Nephron (organoid): ENCODE measurements at regions not wholly inside any gene's neighbourhood (a gene's known extent, or its start where the extent isn't known, plus 50 kb on each side); places are given as distances from the start of the nearest gene placed in this dataset.

Source experiments
- H3K27ac Mint-ChIP-seq, 3 experiments: 2 replicates each; pipeline ENCODE4 v1.8.0; 2020; ENCODE audit warnings: mixed read lengths in 3 of 3, mild to moderate bottlenecking in 2 of 3, moderate library complexity in 1 of 3
- H3K27me3 Mint-ChIP-seq: 2 replicates; pipeline ENCODE4 v1.8.0; 2021; ENCODE audit warnings: low read depth, mild to moderate bottlenecking, moderate library complexity, mixed read lengths
- H3K36me3 Mint-ChIP-seq: 2 replicates; pipeline ENCODE4 v1.8.0; 2020; ENCODE audit warnings: low read depth, mixed read lengths
- H3K4me1 Mint-ChIP-seq: 2 replicates; pipeline ENCODE4 v1.8.0; 2020; ENCODE audit warnings: mixed read lengths
- H3K4me3 Mint-ChIP-seq, 3 experiments: 2 replicates each; pipeline ENCODE4 v1.8.0; 2020; ENCODE audit warnings: mild to moderate bottlenecking in 3 of 3, mixed read lengths in 3 of 3, moderate library complexity in 2 of 3
- H3K9me3 Mint-ChIP-seq: 2 replicates; pipeline ENCODE4 v1.8.0; 2020; ENCODE audit warnings: mixed read lengths
- CTCF ChIP-seq, 3 experiments: fragments of 200-600 bp; sonication (generic); IDR thresholded peaks; one replicate each; pipeline ENCODE4 v1.5.0; 2021; ENCODE audit warnings: antibody characterized with exemption in 3 of 3; ENCODE audit not compliant: unreplicated experiment in 3 of 3

GRCh38 chr2:187055463-187055862, 206.5 kb upstream of the ZSWIM2 start:
- Mint-ChIP-seq H3K27me3 (no peaks in the 10 kb centered on the region), H3K4me3 (no peak overlapping the region), H3K4me1 (no peaks in the 10 kb centered on the region), H3K36me3 (no peaks in the 10 kb centered on the region), H3K27ac (no peak overlapping the region), H3K9me3 (peaks cover 18% of the 10 kb centered on the region)
- TF ChIP-seq CTCF (IDR thresholded peaks at IDR 0.05; ENCODE audit: unreplicated experiment in 3 of 3), result no peak

- H3K4me1 Mint-ChIP-seq, result no peaks in the 10 kb centered on the region
- no peaks in the 10 kb centered on the region for H3K27me3 Mint-ChIP-seq
- H3K4me3 Mint-ChIP-seq, result no peak overlapping the region
- peaks cover 18% of the 10 kb centered on the region for H3K9me3 Mint-ChIP-seq
- H3K27ac Mint-ChIP-seq, result no peak overlapping the region
- no peaks in the 10 kb centered on the region for H3K36me3 Mint-ChIP-seq
- no peak for TF ChIP-seq CTCF (IDR thresholded peaks at IDR 0.05; ENCODE audit: unreplicated experiment in 3 of 3)
Observed at GRCh38 chr2:187054501-187055319, 205.7 kb upstream of the ZSWIM2 start.

- H3K4me3 Mint-ChIP-seq, result no peak overlapping the region
- no peaks in the 10 kb centered on the region for H3K36me3 Mint-ChIP-seq
- no peak for TF ChIP-seq CTCF (IDR thresholded peaks at IDR 0.05; ENCODE audit: unreplicated experiment in 3 of 3)
- no peak overlapping the region for H3K27ac Mint-ChIP-seq
- H3K4me1 Mint-ChIP-seq, result no peaks in the 10 kb centered on the region
- peaks cover 34% of the 10 kb centered on the region for H3K9me3 Mint-ChIP-seq
- H3K27me3 Mint-ChIP-seq, result no peaks in the 10 kb centered on the region
Observed at GRCh38 chr2:187051350-187051749, 202.4 kb upstream of the ZSWIM2 start.

GRCh38 chr2:187050409-187050998, 201.5 kb upstream of the ZSWIM2 start:
- Mint-ChIP-seq H3K9me3 (peaks cover 34% of the 10 kb centered on the region), H3K4me1 (no peaks in the 10 kb centered on the region), H3K36me3 (no peaks in the 10 kb centered on the region), H3K27me3 (no peaks in the 10 kb centered on the region), H3K27ac (no peak overlapping the region), H3K4me3 (no peak overlapping the region)
- no peak for TF ChIP-seq CTCF (IDR thresholded peaks at IDR 0.05; ENCODE audit: unreplicated experiment in 3 of 3)

- TF ChIP-seq CTCF (IDR thresholded peaks at IDR 0.05; ENCODE audit: unreplicated experiment in 3 of 3), result no peak
- Mint-ChIP-seq H3K27ac (no peak overlapping the region), H3K27me3 (no peaks in the 10 kb centered on the region), H3K9me3 (no peaks in the 10 kb centered on the region), H3K4me3 (no peak overlapping the region), H3K36me3 (no peaks in the 10 kb centered on the region), H3K4me1 (peaks cover 6% of the 10 kb centered on the region)
Observed at GRCh38 chr2:187037310-187037709, 188.3 kb upstream of the ZSWIM2 start.

- Mint-ChIP-seq H3K27me3 (no peaks in the 10 kb centered on the region), H3K9me3 (no peaks in the 10 kb centered on the region), H3K4me3 (no peak overlapping the region), H3K27ac (no peak overlapping the region), H3K4me1 (no peaks in the 10 kb centered on the region), H3K36me3 (no peaks in the 10 kb centered on the region)
- no peak for TF ChIP-seq CTCF (IDR thresholded peaks at IDR 0.05; ENCODE audit: unreplicated experiment in 3 of 3)
Observed at GRCh38 chr2:187034434-187034833, 185.5 kb upstream of the ZSWIM2 start.
